SK-N-MC (cell line): ENCODE measurements at regions not wholly inside any gene's neighbourhood (a gene's known extent, or its start where the extent isn't known, plus 50 kb on each side); places are given as distances from the start of the nearest gene placed in this dataset.

ENCODE experiments used
- EZH2 ChIP-seq: fragments of 200-600 bp; sonication (generic); IDR thresholded peaks from one replicate; pipeline ENCODE4 v1.6.1; 2017; ENCODE audit warnings: antibody characterized with exemption
- FOXP2 ChIP-seq: optimal IDR thresholded peaks from 2 replicates; pipeline ENCODE3; 2011; ENCODE audit warnings: mild to moderate bottlenecking, moderate library complexity; ENCODE audit not compliant: insufficient read depth; ENCODE audit errors: extremely low read length, control extremely low read depth
- POLR2AphosphoS5 ChIP-seq: IDR thresholded peaks from 2 replicates; pipeline ENCODE4 v1.6.1; 2012; ENCODE audit warnings: mild to moderate bottlenecking, low read depth, low read length, borderline replicate concordance

DNA sequence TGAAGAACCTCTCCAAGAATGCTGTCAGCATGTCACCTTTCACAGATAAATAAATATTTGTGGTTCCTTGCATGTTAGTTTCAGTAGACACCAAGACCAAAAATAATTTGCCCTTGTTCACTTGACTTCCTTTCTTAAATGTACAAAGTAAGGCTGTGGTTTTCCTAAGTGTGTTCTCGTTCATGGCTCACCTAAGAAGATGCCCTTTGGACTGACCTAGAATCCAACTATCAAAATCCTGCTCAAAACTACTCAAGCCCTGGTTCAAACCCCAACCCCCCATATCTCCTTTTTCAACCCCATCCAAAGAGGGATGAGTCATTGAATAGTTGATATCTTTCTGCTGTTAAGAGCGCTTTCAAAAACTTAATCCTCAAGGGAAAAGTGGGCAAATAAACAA is 247.8 kb upstream of the ZNF507 start:
- TF ChIP-seq POLR2AphosphoS5 = no peak
- TF ChIP-seq EZH2 = no peak
- no peak for TF ChIP-seq FOXP2
